AG09319 (cell line): ENCODE measurements at regions not wholly inside any gene's neighbourhood (a gene's known extent, or its start where the extent isn't known, plus 50 kb on each side); places are given as distances from the start of the nearest gene placed in this dataset.

Source experiments
- DNase-seq: peaks from one replicate; pipeline ENCODE4 v3.0.0-alpha.2; 2010; ENCODE audit warnings: low read depth; ENCODE audit errors: extremely low read depth
- TF ChIP-seq, protein P1 (sequence below): IDR thresholded peaks from 2 replicates; pipeline ENCODE4 v1.5.1; 2011; ENCODE audit warnings: low read depth, mild to moderate bottlenecking, inconsistent platforms, low read length, moderate library complexity

DNA sequence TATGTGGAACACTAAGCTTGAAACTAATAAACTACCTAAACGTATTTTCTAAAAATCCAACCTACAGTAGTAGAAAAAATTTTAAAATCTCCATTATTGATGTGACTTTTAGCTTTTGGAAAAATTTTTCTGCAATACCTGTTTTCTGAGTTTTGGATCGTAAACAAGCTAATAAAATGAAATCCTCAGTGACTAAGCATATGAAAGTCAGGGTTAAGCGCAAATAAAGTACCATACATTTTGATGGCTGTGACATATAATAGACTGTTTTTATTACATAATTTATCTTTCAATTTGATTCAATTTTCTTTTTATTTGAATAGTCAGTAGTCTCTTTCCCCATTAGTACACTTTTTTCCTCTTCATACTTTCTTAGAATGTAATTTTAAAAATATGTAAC lies 683.6 kb downstream of the NUP35 start:
- TF ChIP-seq, protein P1, sequence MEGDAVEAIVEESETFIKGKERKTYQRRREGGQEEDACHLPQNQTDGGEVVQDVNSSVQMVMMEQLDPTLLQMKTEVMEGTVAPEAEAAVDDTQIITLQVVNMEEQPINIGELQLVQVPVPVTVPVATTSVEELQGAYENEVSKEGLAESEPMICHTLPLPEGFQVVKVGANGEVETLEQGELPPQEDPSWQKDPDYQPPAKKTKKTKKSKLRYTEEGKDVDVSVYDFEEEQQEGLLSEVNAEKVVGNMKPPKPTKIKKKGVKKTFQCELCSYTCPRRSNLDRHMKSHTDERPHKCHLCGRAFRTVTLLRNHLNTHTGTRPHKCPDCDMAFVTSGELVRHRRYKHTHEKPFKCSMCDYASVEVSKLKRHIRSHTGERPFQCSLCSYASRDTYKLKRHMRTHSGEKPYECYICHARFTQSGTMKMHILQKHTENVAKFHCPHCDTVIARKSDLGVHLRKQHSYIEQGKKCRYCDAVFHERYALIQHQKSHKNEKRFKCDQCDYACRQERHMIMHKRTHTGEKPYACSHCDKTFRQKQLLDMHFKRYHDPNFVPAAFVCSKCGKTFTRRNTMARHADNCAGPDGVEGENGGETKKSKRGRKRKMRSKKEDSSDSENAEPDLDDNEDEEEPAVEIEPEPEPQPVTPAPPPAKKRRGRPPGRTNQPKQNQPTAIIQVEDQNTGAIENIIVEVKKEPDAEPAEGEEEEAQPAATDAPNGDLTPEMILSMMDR: no peak
- DNase-seq: no peak

DNA sequence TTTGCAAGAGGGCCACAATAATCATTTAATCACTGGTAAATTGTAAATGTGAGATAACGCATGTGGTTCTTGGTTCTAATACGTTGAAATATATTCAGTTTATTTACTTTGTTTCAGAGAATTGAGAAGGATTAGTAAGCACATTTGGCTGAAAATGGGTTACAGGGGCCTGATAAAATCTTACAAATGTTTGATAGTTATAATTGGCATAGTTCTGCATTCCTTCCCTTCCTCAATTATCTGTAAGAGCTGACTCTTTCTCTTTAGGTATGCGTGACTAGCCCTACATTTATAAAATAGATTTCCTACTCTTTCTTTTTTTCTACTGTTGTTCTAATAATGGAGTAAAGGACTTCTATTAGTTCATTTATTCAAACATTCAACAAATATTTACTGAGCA lies 685.2 kb downstream of the NUP35 start:
- TF ChIP-seq, protein P1: no peak
- no peak for DNase-seq

DNA sequence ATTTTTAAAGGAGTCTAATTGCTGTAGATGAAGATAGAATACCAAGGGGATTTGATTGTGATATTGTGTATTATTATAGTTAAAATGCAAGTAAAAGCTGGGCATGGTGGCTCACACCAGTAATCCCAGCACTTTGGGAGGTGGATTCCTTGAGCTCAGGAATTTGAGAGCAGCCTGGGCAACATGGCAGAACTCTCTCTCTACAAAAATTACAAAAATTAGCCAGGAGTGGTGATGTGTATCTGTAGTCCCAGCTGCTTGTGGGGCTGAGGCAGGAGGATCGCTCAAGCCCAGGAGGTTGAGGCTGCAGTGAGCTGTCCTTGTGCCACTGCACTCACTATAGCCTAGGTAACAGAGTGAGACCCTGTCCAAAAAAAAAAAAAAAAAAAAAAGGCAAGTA lies 687.0 kb downstream of the NUP35 start:
- no peak for DNase-seq
- TF ChIP-seq, protein P1: no peak

DNA sequence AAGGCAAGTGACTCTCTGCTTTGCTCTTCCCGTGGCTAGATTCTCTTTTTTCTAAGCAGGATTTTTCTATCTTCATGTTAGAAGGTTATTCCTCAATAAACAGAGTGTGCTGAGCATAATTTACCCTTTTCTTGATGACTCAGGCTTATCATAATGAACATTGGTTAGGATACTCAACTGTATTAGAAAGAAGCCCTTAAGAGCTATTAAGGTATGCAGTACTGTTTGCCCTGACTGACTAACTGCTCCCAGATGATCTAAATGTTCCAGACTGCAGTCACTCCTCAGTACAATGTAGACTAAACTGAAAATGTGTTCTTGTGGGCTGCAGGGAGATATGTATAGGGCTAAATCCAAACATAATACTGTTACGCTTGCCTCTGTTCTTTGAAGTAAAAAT lies 687.8 kb downstream of the NUP35 start:
- DNase-seq: no peak
- TF ChIP-seq, protein P1: no peak

DNA sequence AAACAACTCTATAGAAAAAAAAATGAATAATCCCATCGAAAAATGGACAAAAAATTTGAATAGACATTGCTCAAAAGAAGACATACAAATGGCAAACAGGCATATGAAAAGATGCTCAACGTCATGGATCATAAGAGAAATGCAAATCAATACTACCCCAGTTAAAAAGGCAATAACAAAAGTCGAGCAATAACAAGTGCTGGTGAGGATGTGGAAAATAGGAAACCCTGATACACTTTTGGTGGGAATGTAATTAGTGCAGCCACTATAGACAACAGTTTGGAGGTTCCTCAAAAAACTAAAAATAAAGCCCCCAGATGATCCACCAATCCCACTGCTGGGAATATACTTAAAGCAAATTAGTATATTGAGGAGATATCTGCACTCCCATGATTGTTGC lies 701.5 kb downstream of the NUP35 start:
- DNase-seq: no peak
- TF ChIP-seq, protein P1: no peak

DNA sequence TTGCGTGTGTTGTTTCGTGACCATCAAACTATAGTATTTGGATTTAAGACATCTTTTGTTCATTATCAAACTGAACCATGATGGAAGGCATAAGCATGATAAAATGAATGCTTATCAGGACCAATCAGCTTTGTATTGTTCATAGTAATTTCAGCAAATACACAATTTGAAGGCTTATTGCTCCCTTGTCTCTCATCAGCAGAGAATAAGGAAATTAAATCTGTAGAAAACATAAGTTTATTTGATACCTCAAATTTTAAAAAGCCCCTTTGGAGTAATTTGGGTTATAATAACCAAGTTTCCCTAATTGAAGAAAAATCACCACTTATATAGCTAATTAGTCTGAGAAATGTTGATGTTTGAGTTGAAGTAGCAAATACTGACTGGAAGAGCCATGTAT lies 705.7 kb downstream of the NUP35 start:
- TF ChIP-seq, protein P1: no peak

DNA sequence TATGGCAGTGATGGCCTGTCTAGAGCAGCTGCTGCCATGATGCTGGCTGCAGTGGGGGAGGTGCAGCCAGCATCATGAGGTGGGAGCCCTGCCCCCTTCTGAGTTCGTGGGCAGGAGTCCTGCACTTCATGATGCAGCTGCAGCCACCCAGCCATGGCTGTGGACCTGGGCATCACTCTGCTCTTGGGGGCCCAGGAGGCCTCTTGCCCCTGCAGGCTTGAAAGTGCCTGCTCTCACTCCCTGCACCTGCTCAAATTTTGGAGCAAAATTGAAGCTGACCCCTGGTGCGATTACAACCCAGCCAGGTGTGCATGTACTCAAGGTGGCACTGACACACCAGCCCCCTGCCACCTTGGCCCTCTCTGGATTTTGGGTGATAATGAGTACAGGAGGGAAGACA lies 712.9 kb downstream of the NUP35 start:
- TF ChIP-seq, protein P1: no peak
- no peak for DNase-seq

More for the DNA sequence above, 705.7 kb downstream of the NUP35 start:
- DNase-seq: no peak
